HepG2 (cell line): ENCODE measurements at regions not wholly inside any gene's neighbourhood (a gene's known extent, or its start where the extent isn't known, plus 50 kb on each side); places are given as distances from the start of the nearest gene placed in this dataset.

Experiments used
- ATAC-seq: fragments of 200-7000 bp; cut with Tn5 transposase; 3 replicates; pipeline ENCODE4 v1.9.1; 2020; ENCODE audit warnings: mild to moderate bottlenecking, moderate library complexity
- BruUV-seq: library from RNA; stranded (reverse); fragments of 400-500 nt; replicated peaks from 2 replicates; lab custom pipeline; 2021; lab: Mats Ljungman, UMichigan
- CTCF ChIA-PET: fragments of 300-600 bp; formaldehyde crosslinking; extraction: SDS; loops from one replicate; lab custom pipeline; 2021; ENCODE audit warnings: low total read pairs, inconsistent platforms, low intra/inter-chr PET ratio; lab: Yijun Ruan, JAX
- POLR2A ChIA-PET: fragments of 350-600 bp; sonication (Branson Sonifier 250); formaldehyde crosslinking; loops from one replicate; lab custom pipeline; 2020; ENCODE audit warnings: antibody characterized with exemption, inconsistent platforms; lab: Yijun Ruan, JAX
- DNase-seq: peaks from one replicate; pipeline ENCODE4 v3.0.0-alpha.2; 2015; ENCODE audit warnings: low spot score
- FAIRE-seq: peaks from 3 replicates; lab custom pipeline; 2011; peaks lifted over from hg19 to GRCh38; lab: Jason Lieb, UNC
- H2AFZ ChIP-seq: one replicate; pipeline ENCODE4 v1.6.1; 2011; ENCODE audit warnings: low read length, inconsistent platforms
- H3K27ac ChIP-seq: fragments of 300-600 bp; 3 replicates; pipeline ENCODE4 v1.8.0; 2011; ENCODE audit warnings: mixed run types, mild to moderate bottlenecking, mixed read lengths, low read length, inconsistent platforms; ENCODE audit not compliant: insufficient read depth; ENCODE audit errors: extremely low read length
- H3K27me3 ChIP-seq, 2 experiments: fragments of 200-600 bp in 1 of 2; 2 replicates in 1 of 2; 3 replicates in 1 of 2; pipeline versions ENCODE4 v1.6.0 to v1.8.0; 2011; ENCODE audit warnings: low read length in 2 of 2, mild to moderate bottlenecking in 2 of 2, moderate library complexity in 2 of 2, inconsistent platforms in 1 of 2; ENCODE audit not compliant: insufficient read depth in 2 of 2, control insufficient read depth in 1 of 2
- H3K36me3 ChIP-seq, 2 experiments: fragments of 200-600 bp in 1 of 2; replicated peaks in 1 of 2; 2 replicates in 1 of 2; 3 replicates in 1 of 2; pipeline versions ENCODE4 v1.5.1 to v1.8.0; 2011; ENCODE audit warnings: low read length in 2 of 2, inconsistent platforms in 1 of 2; ENCODE audit not compliant: insufficient read depth in 2 of 2, control insufficient read depth in 1 of 2
- H3K4me1 ChIP-seq: 2 replicates; pipeline ENCODE4 v1.5.1; 2012; ENCODE audit warnings: low read length, inconsistent platforms; ENCODE audit not compliant: insufficient read depth
- H3K4me2 ChIP-seq: 2 replicates; pipeline ENCODE4 v1.6.0; 2011; ENCODE audit warnings: low read depth, low read length, inconsistent platforms
- H3K4me3 ChIP-seq, 3 experiments: fragments of 200-600 bp in 1 of 3; sonication (generic), shearing (Covaris generic) in 1 of 3; replicated peaks in 1 of 3; 2 replicates each; pipeline ENCODE4 v1.5.1; 2011 to 2016; ENCODE audit warnings: low read length in 3 of 3, inconsistent platforms in 2 of 3, low read depth in 2 of 3, mild to moderate bottlenecking in 2 of 3, control low read depth in 1 of 3, mixed read lengths in 1 of 3; ENCODE audit not compliant: insufficient read depth in 1 of 3
- H3K79me2 ChIP-seq: one replicate; pipeline ENCODE4 v1.6.1; 2011; ENCODE audit warnings: low read length, inconsistent platforms; ENCODE audit not compliant: insufficient read depth
- H3K9ac ChIP-seq: 2 replicates; pipeline ENCODE4 v1.6.0; 2011; ENCODE audit warnings: mild to moderate bottlenecking, low read depth, low read length, inconsistent platforms; ENCODE audit not compliant: insufficient read depth
- H3K9me3 ChIP-seq: 2 replicates; pipeline ENCODE4 v1.5.1; 2012; ENCODE audit warnings: mild to moderate bottlenecking, low read length
- H4K20me1 ChIP-seq: 2 replicates; pipeline ENCODE4 v1.6.0; 2011; ENCODE audit warnings: inconsistent platforms, mild to moderate bottlenecking, low read length, moderate library complexity; ENCODE audit not compliant: insufficient read depth
- BCL6 ChIP-seq: IDR thresholded peaks from 2 replicates; pipeline ENCODE4 v1.6.1; 2016; ENCODE audit warnings: missing genetic modification reagents, missing compliant biosample characterization
- FOXO1 ChIP-seq: sonication (generic); formaldehyde crosslinking; IDR thresholded peaks from 2 replicates; pipeline ENCODE4 v1.4.0; 2020; ENCODE audit warnings: missing genetic modification reagents
- HNRNPL ChIP-seq: fragments of 200-400 bp; formaldehyde crosslinking; IDR thresholded peaks from 2 replicates; pipeline ENCODE4 v1.6.1; 2017; ENCODE audit warnings: mild to moderate bottlenecking, low read depth, low read length
- ZBTB8A ChIP-seq: sonication (generic); formaldehyde crosslinking; IDR thresholded peaks from 2 replicates; pipeline ENCODE4 v1.4.0; 2020; ENCODE audit warnings: mild to moderate bottlenecking, low read depth, missing genetic modification reagents, borderline replicate concordance
- WGBS: methylation state at CpG from one replicate; pipeline ENCODE4 v1.1.6; 2017; ENCODE audit warnings: low lambda C conversion rate; 5-methylcytosine and 5-hydroxymethylcytosine counted together
- in situ Hi-C: cut with HindIII; loops from 2 replicates; pipeline ENCODE4 v1.10.0; 2017; ENCODE audit warnings: low pct_unique_long_range_greater_than_20kb; ENCODE audit not compliant: extremely low pct_ligation_motif_present
- intact Hi-C: fragments of 100-400 bp; cut with micrococcal nuclease; formaldehyde crosslinking; loops from one replicate; pipeline ENCODE4 v1.10.0; 2022; ENCODE audit not compliant: unreplicated experiment

GRCh38 chr1:219277304-219278105 is 103.8 kb downstream of the LYPLAL1 start:
- Histone ChIP-seq H2AFZ (no peak overlapping the region), H3K4me3 (no peak overlapping the region), H3K9me3 (no peaks in the 10 kb centered on the region), H3K4me1 (peaks cover 6% of the 10 kb centered on the region; the same call in 1 of the 2 replicates), H3K27ac (no peak overlapping the region)
- WGBS: 93% methylated on average over 2 of the region's 2 CpGs
- CTCF ChIA-PET: no interaction called here
- ATAC-seq: no peak
- TF ChIP-seq ZBTB8A (CRISPR knock-in tag) (no peak), FOXO1 (no peak), BCL6 (peak; percentile 26; the same call in 1 of the 2 replicates)
- TF ChIP-seq, all 625 proteins: peak for 1
- POLR2A ChIA-PET: no interaction called here
- DNase-seq (peak; percentile 19), FAIRE-seq (no peak)
- Histone ChIP-seq H3K4me2 (no peak overlapping the region), H3K79me2 (no peaks in the 10 kb centered on the region), H4K20me1 (no peaks in the 10 kb centered on the region), H3K36me3 (no peaks in the 10 kb centered on the region), H3K9ac (no peak overlapping the region), H3K27me3 (no peaks in the 10 kb centered on the region)
- intact Hi-C loops: no loop called here
- no TSS peak for BruUV-seq
- in situ Hi-C loops: no loop called here

- no TSS peak for BruUV-seq
- TF ChIP-seq HNRNPL: no peak
- TF ChIP-seq, all 625 proteins: peak for 0
- ATAC-seq (no peak), FAIRE-seq (no peak), DNase-seq (no peak)
- Histone ChIP-seq H3K4me1 (peaks cover 6% of the 10 kb centered on the region; the same call in 1 of the 2 replicates), H3K4me3 (no peak overlapping the region), H3K27me3 (no peaks in the 10 kb centered on the region), H2AFZ (no peak overlapping the region), H3K36me3 (no peaks in the 10 kb centered on the region), H3K9me3 (no peaks in the 10 kb centered on the region), H3K9ac (no peak overlapping the region), H3K79me2 (no peaks in the 10 kb centered on the region), H3K27ac (no peak overlapping the region), H3K4me2 (no peak overlapping the region), H4K20me1 (no peaks in the 10 kb centered on the region)
- ChIA-PET POLR2A (no interaction called here), CTCF (no interaction called here)
- in situ Hi-C loops (no loop called here), intact Hi-C loops (no loop called here)
- 98% methylated on average over 5 of the region's 5 CpGs for WGBS
These were observed 102.5 kb downstream of the LYPLAL1 start for GRCh38 chr1:219276049-219276738.
